ENCODE measurements at regions not wholly inside any gene's neighbourhood (a gene's known extent, or its start where the extent isn't known, plus 50 kb on each side); places are given as distances from the start of the nearest gene placed in this dataset.

GRCh38 chr15:96589864-96590263 lies 259.4 kb downstream of the NR2F2 start:
- TF ChIP-seq TAF1 (IDR thresholded peaks at IDR 0.05; ENCODE audit: borderline replicate concordance, insufficient read depth, low read length) (no peak), POLR2AphosphoS5 (IDR thresholded peaks at IDR 0.05; ENCODE audit: low read depth, low read length) (no peak), REST (IDR thresholded peaks at IDR 0.05; ENCODE audit: insufficient read depth in 1 of 2, low read depth in 2 of 2, low read length in 2 of 2) (no peak), FOXP2 (optimal IDR thresholded peaks at IDR 0.05; ENCODE audit: borderline replicate concordance, extremely low read depth, extremely low read length, insufficient read depth) (no peak), SIN3A (IDR thresholded peaks at IDR 0.05; ENCODE audit: borderline replicate concordance, insufficient read depth, low read length) (no peak)

Data from PFSK-1 (cell line).